ENCODE measurements at regions not wholly inside any gene's neighbourhood (a gene's known extent, or its start where the extent isn't known, plus 50 kb on each side); places are given as distances from the start of the nearest gene placed in this dataset.

DNA sequence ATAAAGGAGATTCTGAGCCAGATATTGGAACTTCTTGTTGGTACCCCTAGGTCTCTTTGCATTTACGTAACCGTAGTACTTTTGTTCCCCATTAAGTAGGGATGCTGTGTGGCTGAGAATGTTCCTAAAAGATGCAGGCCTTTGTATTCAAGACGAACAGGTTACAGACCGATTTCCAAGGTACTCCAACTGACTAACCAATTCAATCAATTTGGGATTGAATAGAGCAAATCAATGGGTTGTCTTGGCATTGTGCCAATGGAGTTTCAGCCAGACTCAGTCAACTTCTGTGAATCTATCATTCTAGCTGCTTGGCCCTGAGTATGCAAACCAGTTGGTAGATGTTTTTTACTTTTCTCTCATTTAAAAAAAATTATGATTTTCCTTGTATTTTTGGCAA lies 347.3 kb upstream of the NPVF start:
- Histone ChIP-seq H3K4me3 (no peak overlapping the region), H3K27ac (no peak overlapping the region), H3K9me3 (no peaks in the 10 kb centered on the region), H3K4me1 (no peaks in the 10 kb centered on the region), H3K4me2 (no peak overlapping the region)
- POLR2A ChIA-PET: no interaction called here
- no peak for ATAC-seq
- CTCF ChIA-PET: interaction anchor here (1.2 to 1.8 kb wide), 3 partner anchors 10 to 279 kb away, joined by 4 to 11 read pairs (median 5); no protein-coding TSS in a partner anchor
- WGBS (ENCODE audit: missing lambda C conversion rate): 49% methylated on average over 4 of the region's 4 CpGs
- FAIRE-seq: no peak
- TF ChIP-seq, protein P1, sequence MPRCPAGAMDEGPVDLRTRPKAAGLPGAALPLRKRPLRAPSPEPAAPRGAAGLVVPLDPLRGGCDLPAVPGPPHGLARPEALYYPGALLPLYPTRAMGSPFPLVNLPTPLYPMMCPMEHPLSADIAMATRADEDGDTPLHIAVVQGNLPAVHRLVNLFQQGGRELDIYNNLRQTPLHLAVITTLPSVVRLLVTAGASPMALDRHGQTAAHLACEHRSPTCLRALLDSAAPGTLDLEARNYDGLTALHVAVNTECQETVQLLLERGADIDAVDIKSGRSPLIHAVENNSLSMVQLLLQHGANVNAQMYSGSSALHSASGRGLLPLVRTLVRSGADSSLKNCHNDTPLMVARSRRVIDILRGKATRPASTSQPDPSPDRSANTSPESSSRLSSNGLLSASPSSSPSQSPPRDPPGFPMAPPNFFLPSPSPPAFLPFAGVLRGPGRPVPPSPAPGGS (IDR thresholded peaks at IDR 0.05): no peak
- no peak for TF ChIP-seq MAZ (IDR thresholded peaks at IDR 0.05; ENCODE audit: borderline replicate concordance, low read depth, low read length)
- no peak for TF ChIP-seq ZFP36 (IDR thresholded peaks at IDR 0.05; ENCODE audit: borderline replicate concordance, partially characterized antibody)
- TF ChIP-seq PBX3 (IDR thresholded peaks at IDR 0.05): no peak
- TF ChIP-seq CBX2 (IDR thresholded peaks at IDR 0.05; ENCODE audit: borderline replicate concordance, low read depth): no peak
- no peak for TF ChIP-seq FOXS1 (CRISPR knock-in tag; IDR thresholded peaks at IDR 0.05)
- TF ChIP-seq ZNF302 (CRISPR knock-in tag; IDR thresholded peaks at IDR 0.05): no peak
- no peak for TF ChIP-seq CHD2 (IDR thresholded peaks at IDR 0.05; ENCODE audit: low read length, partially characterized antibody)
- no peak for TF ChIP-seq EHMT2 (IDR thresholded peaks at IDR 0.05; ENCODE audit: low read depth)
- DNase-seq (ENCODE audit: low read depth in 1 of 2, low spot score in 1 of 2): no peak

- POLR2A ChIA-PET: no interaction called here
- no peak for TF ChIP-seq HOXA7 (CRISPR knock-in tag; IDR thresholded peaks at IDR 0.05)
- TF ChIP-seq NR3C1 (IDR thresholded peaks at IDR 0.05): no peak
- TF ChIP-seq ZC3H11A (IDR thresholded peaks at IDR 0.05): no peak
- TF ChIP-seq E2F6 (IDR thresholded peaks at IDR 0.05; ENCODE audit: borderline replicate concordance, low read depth): no peak
- no peak for TF ChIP-seq CEBPB (IDR thresholded peaks at IDR 0.05)
- TF ChIP-seq, protein P2, sequence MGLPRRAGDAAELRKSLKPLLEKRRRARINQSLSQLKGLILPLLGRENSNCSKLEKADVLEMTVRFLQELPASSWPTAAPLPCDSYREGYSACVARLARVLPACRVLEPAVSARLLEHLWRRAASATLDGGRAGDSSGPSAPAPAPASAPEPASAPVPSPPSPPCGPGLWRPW (IDR thresholded peaks at IDR 0.05): no peak
- TF ChIP-seq, protein P1 (IDR thresholded peaks at IDR 0.05): no peak
- no peak for TF ChIP-seq CHD4 (IDR thresholded peaks at IDR 0.05; ENCODE audit: borderline replicate concordance)
- no peak for TF ChIP-seq RFX5 (IDR thresholded peaks at IDR 0.05)
- TF ChIP-seq KDM1A (IDR thresholded peaks at IDR 0.05; ENCODE audit: low read depth): no peak
- Histone ChIP-seq H3K4me3 (no peak overlapping the region), H3K4me2 (no peak overlapping the region), H3K27ac (no peak overlapping the region), H3K9me3 (no peaks in the 10 kb centered on the region), H3K4me1 (no peaks in the 10 kb centered on the region)
- WGBS (ENCODE audit: missing lambda C conversion rate): 13% methylated on average over 3 of the region's 3 CpGs
- CTCF ChIA-PET: interaction anchor here (0.7 to 2.8 kb wide), 4 partner anchors 10 to 268 kb away, joined by 3 to 18 read pairs (median 6); no protein-coding TSS in a partner anchor
- no peak for ATAC-seq
- no peak for FAIRE-seq
- DNase-seq (ENCODE audit: low read depth in 1 of 2, low spot score in 1 of 2): no peak
Observed at GRCh38 chr7:25578991-25579777, 350.9 kb upstream of the NPVF start.

DNA sequence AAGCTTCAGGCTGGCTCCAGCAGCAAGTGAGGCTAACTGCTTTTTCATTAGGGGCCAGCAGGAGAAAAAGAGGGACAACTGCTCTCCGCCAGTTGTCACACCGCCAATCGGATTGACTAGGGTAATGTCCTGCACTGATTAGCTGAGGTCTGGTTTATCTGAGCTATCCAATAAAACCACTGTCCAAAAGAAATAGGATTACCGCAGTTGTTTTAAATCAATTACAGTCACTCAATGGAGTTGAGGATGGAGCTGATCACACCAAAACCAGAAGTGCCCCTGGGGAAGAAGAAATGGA lies 351.4 kb upstream of the NPVF start:
- H3K4me3 ChIP-seq: no peak overlapping the region
- no peak for ATAC-seq
- CTCF ChIA-PET: interaction anchor here (1.3 to 2.8 kb wide), 3 partner anchors 10 to 15 kb away, joined by 3 to 18 read pairs (median 8); no protein-coding TSS in a partner anchor
- H3K4me2 ChIP-seq: no peak overlapping the region
- 63% methylated on average over 4 of the region's 4 CpGs for whole genome bisulfite sequencing (ENCODE audit: missing lambda C conversion rate)
- no peaks in the 10 kb centered on the region for H3K9me3 ChIP-seq
- no peaks in the 10 kb centered on the region for H3K4me1 ChIP-seq
- H3K27ac ChIP-seq: no peak overlapping the region
- TF ChIP-seq EHMT2 (IDR thresholded peaks at IDR 0.05; ENCODE audit: low read depth): no peak
- TF ChIP-seq, protein P3, sequence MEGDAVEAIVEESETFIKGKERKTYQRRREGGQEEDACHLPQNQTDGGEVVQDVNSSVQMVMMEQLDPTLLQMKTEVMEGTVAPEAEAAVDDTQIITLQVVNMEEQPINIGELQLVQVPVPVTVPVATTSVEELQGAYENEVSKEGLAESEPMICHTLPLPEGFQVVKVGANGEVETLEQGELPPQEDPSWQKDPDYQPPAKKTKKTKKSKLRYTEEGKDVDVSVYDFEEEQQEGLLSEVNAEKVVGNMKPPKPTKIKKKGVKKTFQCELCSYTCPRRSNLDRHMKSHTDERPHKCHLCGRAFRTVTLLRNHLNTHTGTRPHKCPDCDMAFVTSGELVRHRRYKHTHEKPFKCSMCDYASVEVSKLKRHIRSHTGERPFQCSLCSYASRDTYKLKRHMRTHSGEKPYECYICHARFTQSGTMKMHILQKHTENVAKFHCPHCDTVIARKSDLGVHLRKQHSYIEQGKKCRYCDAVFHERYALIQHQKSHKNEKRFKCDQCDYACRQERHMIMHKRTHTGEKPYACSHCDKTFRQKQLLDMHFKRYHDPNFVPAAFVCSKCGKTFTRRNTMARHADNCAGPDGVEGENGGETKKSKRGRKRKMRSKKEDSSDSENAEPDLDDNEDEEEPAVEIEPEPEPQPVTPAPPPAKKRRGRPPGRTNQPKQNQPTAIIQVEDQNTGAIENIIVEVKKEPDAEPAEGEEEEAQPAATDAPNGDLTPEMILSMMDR (IDR thresholded peaks at IDR 0.05): no peak
- TF ChIP-seq PBX3 (IDR thresholded peaks at IDR 0.05): no peak
- TF ChIP-seq HOXA7 (CRISPR knock-in tag; IDR thresholded peaks at IDR 0.05): no peak
- no peak for TF ChIP-seq KDM1A (IDR thresholded peaks at IDR 0.05; ENCODE audit: low read depth)
- POLR2A ChIA-PET: no interaction called here
- no peak for FAIRE-seq
- no peak for DNase-seq (ENCODE audit: low read depth in 1 of 2, low spot score in 1 of 2)

Data from A549 (cell line).